GM12892 (cell line): ENCODE measurements at regions not wholly inside any gene's neighbourhood (a gene's known extent, or its start where the extent isn't known, plus 50 kb on each side); places are given as distances from the start of the nearest gene placed in this dataset.

Experiments
- POLR2A ChIP-seq: IDR thresholded peaks from 2 replicates; pipeline ENCODE4 v1.6.1; 2011; ENCODE audit warnings: low read depth, low read length, control low read depth
- POLR2AphosphoS5 ChIP-seq: IDR thresholded peaks from 2 replicates; pipeline ENCODE4 v1.6.1; 2011; ENCODE audit warnings: low read depth, low read length, control low read depth

DNA sequence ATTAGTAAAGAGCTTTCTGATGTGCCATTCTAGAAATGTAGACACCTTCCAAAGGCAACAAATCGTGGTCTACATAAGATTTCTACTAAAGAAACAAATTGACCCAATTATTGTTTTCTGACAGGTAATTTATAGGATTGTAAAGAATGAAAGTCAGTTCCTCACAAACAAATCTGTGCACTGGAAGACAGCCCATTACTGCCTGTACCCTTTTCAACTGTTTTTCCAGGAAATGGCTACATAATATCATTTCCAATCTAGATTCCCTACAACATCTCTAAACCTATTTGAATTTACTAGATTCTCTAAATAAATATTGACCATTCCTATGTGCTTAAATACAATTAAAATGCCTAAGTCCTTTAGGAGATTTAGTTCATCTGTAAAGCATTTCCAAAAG lies 939.1 kb downstream of the FSCB start:
- no peak for TF ChIP-seq POLR2A
- TF ChIP-seq POLR2AphosphoS5, result no peak
